ENCODE measurements at regions not wholly inside any gene's neighbourhood (a gene's known extent, or its start where the extent isn't known, plus 50 kb on each side); places are given as distances from the start of the nearest gene placed in this dataset.

DNA sequence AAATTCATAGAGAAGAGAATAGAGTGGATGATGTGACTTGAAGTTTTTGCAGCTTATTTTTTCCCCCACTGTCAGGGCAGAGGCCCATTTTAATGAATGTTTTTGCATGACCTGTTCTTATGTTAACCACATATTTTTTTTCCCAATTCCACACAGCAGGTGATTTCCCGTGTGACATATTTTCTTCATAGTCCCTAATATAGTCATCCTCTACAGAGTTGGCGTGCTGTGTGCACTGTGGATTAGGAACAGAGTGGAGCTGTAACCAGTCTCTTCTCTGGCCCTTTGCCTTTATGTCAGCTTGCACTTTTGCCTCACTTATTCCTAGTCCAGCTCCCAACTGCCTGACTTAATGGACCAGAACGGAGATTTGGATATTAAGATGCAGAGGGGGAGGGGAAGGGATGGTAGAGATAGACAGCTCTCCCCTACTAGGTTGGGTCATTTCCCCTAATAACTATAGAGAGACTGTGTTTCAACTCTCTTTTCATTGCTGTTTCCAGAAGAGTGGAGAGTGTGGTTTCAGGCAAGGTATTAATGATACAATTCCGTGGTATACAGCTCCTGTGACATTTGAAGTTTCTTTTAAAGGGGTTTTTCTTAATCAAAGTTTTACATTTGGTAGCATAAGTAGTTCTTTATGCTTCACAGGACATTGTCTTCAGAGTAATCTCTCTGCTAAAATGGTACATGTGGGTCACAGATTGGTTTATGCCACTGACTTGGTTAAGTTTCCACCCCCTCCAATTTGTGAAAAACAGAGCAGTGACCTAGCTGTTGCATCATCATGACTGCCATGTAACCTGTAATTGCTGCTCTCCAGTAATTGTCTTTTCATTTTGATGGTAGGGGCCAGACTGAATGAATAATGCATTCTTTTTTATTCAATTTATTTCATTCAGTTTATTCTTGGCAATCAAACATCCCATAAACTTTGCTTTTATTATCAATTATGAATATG is 161.3 kb downstream of the HAUS1 start:
- TF ChIP-seq RFX5 (IDR thresholded peaks at IDR 0.05; ENCODE audit: low read depth, low read length) (no peak), CBX8 (IDR thresholded peaks at IDR 0.05; ENCODE audit: borderline replicate concordance, extremely low read depth, low read depth, low read length, poor library complexity, severe bottlenecking) (no peak), SMAD1 (IDR thresholded peaks at IDR 0.05; ENCODE audit: low read depth, low read length, partially characterized antibody) (no peak), BRD9 (IDR thresholded peaks at IDR 0.05; ENCODE audit: low read depth, partially characterized antibody) (no peak), FOXP1 (CRISPR knock-in tag; IDR thresholded peaks at IDR 0.05) (no peak), ZNF57 (CRISPR knock-in tag; IDR thresholded peaks at IDR 0.05) (no peak), BMI1 (IDR thresholded peaks at IDR 0.05; ENCODE audit: low read length) (no peak), SETDB1 (IDR thresholded peaks at IDR 0.05; ENCODE audit: low read length) (no peak), POLR2AphosphoS2 (IDR thresholded peaks at IDR 0.05; ENCODE audit: low read length) (no peak), EHMT2 (IDR thresholded peaks at IDR 0.05) (no peak)
- TF ChIP-seq, protein P1, sequence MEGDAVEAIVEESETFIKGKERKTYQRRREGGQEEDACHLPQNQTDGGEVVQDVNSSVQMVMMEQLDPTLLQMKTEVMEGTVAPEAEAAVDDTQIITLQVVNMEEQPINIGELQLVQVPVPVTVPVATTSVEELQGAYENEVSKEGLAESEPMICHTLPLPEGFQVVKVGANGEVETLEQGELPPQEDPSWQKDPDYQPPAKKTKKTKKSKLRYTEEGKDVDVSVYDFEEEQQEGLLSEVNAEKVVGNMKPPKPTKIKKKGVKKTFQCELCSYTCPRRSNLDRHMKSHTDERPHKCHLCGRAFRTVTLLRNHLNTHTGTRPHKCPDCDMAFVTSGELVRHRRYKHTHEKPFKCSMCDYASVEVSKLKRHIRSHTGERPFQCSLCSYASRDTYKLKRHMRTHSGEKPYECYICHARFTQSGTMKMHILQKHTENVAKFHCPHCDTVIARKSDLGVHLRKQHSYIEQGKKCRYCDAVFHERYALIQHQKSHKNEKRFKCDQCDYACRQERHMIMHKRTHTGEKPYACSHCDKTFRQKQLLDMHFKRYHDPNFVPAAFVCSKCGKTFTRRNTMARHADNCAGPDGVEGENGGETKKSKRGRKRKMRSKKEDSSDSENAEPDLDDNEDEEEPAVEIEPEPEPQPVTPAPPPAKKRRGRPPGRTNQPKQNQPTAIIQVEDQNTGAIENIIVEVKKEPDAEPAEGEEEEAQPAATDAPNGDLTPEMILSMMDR (IDR thresholded peaks at IDR 0.05 in 2 of 3, conservative IDR thresholded peaks at IDR 0.05 in 1 of 3; ENCODE audit: insufficient read depth in 2 of 3, low read depth in 1 of 3, low read length in 3 of 3): no peak
- TF ChIP-seq, protein P2, sequence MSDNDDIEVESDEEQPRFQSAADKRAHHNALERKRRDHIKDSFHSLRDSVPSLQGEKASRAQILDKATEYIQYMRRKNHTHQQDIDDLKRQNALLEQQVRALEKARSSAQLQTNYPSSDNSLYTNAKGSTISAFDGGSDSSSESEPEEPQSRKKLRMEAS (CRISPR knock-in tag; IDR thresholded peaks at IDR 0.05): no peak
